ENCODE measurements at regions not wholly inside any gene's neighbourhood (a gene's known extent, or its start where the extent isn't known, plus 50 kb on each side); places are given as distances from the start of the nearest gene placed in this dataset.

DNA sequence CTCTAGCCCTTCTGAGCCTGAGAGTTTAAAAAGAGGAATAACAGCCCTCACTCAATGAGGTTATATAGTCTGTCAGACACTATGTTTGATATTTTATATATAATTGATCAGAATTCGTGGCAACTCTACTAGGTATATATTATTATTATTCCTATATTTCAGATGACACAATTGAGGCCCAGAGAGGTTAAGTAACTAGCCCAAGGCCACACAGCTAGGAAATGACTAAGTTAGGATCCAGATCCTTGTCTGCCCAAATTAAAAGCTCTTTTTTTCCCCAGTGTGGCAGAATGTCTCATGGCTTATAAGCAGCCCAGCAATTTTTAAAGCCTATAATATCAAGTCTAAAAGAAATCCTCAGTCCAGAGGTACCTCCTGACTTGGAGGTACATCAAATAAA, 1119.9 kb upstream of the AUTS2 start:
- TF ChIP-seq, protein P1, sequence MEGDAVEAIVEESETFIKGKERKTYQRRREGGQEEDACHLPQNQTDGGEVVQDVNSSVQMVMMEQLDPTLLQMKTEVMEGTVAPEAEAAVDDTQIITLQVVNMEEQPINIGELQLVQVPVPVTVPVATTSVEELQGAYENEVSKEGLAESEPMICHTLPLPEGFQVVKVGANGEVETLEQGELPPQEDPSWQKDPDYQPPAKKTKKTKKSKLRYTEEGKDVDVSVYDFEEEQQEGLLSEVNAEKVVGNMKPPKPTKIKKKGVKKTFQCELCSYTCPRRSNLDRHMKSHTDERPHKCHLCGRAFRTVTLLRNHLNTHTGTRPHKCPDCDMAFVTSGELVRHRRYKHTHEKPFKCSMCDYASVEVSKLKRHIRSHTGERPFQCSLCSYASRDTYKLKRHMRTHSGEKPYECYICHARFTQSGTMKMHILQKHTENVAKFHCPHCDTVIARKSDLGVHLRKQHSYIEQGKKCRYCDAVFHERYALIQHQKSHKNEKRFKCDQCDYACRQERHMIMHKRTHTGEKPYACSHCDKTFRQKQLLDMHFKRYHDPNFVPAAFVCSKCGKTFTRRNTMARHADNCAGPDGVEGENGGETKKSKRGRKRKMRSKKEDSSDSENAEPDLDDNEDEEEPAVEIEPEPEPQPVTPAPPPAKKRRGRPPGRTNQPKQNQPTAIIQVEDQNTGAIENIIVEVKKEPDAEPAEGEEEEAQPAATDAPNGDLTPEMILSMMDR (IDR thresholded peaks at IDR 0.05; ENCODE audit: low read depth, low read length, poor library complexity, severe bottlenecking), result no peak
- no peak for TF ChIP-seq EZH2phosphoT487 (IDR thresholded peaks at IDR 0.05; ENCODE audit: borderline replicate concordance, low read length)

All from DOHH2 (cell line).